NCI-H774 (cell line): ENCODE measurements at regions not wholly inside any gene's neighbourhood (a gene's known extent, or its start where the extent isn't known, plus 50 kb on each side); places are given as distances from the start of the nearest gene placed in this dataset.
A peak's percentile ranks its signal among the peaks of the same experiment; 100 is the strongest.

Experiments used
- DNase-seq: peaks from one replicate; lab custom pipeline; 2025; lab: John Stamatoyannopoulos, UW

- DNase-seq: no peak
These were observed 152.9 kb upstream of the NFIB start for GRCh38 chr9:14466828-14467227.

- DNase-seq: no peak
These were observed 152.5 kb upstream of the NFIB start for GRCh38 chr9:14466429-14466818.

DNA sequence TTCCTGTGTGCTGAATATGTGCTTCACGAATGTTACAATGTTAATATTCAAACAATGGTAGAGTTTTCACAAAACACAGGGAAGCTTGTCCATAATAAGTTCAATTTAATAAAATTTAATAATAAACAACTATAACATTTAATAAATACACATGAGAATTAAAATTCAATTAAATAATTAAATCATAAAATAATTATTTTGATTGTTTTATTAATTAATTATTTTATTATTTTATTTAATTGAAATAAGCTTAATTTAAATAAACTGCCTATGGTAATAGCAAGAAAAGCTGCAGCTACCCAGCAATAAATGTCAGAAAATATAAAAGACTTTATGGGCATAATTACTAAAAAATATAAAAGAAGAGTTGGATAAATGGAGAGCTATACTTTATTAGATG lies 149.0 kb upstream of the NFIB start:
- DNase-seq: no peak

DNA sequence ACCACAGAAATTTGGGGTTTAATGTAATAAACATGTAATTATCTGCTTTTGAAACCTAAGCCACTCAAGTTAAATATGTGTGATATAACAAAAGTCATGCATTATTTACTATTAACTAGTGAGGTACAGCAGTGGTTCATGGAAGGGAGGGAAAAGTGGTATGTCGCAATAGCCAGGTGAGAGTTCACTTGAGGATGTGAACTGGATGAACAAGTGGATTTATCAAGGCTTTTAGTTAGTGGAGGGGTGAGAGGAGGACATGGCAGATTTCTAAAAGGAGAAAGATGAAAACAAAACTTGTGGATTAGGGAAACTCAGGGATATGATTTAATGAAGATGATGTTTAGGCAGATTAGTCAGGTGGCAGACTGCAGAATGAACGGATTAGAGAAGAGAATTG lies 141.3 kb upstream of the NFIB start:
- DNase-seq: no peak

DNA sequence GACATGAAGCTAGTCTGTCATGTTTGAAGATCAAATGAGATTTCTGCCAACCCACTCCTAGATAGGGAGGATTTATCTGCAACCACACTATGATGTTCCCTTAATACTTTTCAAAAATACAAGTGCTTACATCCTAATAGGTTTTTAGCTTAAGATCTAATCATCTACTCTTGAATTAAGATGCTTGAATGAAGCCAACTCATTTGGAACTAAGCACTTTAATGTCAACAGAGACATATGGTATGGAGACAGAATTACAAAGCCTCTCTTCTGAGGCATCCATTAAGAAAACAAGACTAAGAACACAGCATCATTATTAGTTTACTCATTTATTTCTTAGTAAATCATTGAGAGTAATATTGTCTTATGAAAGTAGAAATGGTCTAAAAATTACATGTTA lies 139.3 kb upstream of the NFIB start:
- no peak for DNase-seq

DNA sequence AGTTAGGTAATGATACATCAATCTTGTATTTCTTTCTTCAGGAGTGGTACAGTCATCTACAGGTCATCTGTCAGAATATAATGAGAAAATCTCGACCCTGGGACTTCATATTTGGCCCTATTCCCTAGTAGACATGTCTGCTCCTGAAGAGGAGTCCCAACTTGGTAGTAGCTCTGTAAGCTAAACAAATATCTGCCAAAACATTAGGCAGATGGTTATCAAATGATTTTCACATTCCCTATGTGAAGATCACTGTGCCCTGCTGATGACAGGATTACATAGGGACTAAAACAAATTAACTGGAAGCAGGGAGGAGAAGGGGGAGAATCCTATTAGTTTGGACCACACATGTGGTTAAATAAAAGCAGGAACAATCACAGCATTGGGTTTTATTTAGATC lies 138.6 kb upstream of the NFIB start:
- peak; percentile 26 for DNase-seq

GRCh38 chr9:14451949-14452348 lies 138.0 kb upstream of the NFIB start:
- no peak for DNase-seq

DNA sequence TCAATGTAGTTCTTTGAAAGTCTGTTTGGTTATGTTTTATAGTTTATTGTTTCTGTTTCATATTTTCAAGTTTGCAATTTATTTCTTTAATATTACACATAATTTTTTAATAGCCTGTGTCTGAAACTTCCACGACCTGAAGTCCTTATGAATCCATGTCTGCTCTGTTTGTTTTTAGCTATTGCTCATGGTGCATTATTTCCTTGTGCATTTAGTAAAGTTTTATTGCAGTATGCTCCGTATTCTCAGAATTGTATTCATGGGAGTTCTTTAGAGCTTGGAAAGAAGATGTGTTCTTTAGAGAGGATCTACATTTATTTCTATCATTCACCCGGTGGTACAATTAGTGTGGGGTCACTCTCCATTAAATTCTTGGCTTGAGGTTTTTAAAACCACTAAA lies 133.2 kb upstream of the NFIB start:
- DNase-seq: no peak

GRCh38 chr9:14445946-14446345 lies 132.0 kb upstream of the NFIB start:
- DNase-seq: no peak

DNA sequence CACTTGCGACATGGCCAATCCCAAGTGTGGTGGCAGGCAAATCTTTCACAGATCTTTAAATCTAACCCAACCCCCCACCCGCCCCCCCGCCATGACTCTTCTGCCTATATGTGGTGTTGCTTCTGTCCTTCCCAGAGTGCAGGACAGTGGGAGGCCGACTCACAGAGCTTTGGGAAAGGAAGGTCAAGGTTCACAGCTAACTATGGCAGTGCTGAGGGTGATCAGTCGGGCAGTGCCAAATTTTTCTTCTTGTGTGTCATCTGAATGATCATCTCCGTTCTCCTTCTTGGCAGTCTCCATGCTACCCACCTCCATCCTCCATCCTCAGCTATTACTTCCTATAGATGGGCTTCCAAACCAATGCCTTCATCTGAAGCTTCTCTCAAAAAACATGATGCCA lies 129.0 kb upstream of the NFIB start:
- DNase-seq: no peak

DNA sequence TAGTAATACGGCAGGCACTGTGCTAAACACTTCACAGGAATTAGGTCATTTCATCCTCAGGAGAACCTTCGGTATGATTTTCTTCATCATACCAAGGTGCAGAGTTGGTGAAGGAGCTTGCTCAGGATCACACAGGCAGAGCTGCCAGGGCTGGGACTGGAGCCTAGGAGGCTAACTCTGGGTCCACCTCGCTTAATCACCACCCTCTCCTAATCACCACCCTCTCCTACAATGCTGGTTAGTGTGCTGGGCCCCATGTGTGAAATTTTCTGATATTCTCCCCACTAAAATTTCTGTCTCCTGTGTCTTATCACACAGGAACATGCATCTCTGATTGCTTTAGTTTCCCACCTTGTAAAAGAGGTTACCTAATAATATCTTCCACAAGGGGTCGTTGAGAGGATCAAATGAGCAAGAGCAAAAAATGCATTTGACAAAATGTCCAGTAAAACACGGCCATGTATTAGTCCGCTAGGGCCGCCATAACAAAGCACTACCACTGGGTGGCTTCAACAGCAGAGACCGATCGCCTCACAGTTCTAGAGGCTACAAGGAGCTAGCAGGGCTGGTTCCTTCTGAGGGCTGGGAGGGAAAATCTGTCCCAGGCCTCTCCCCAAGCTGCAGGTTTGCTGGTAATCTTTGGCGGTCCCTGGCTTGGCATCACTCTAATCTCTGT lies 128.2 kb upstream of the NFIB start:
- no peak for DNase-seq

- no peak for DNase-seq
These were observed 127.2 kb upstream of the NFIB start for GRCh38 chr9:14441115-14441514.

GRCh38 chr9:14440062-14440461 lies 126.1 kb upstream of the NFIB start:
- no peak for DNase-seq

DNA sequence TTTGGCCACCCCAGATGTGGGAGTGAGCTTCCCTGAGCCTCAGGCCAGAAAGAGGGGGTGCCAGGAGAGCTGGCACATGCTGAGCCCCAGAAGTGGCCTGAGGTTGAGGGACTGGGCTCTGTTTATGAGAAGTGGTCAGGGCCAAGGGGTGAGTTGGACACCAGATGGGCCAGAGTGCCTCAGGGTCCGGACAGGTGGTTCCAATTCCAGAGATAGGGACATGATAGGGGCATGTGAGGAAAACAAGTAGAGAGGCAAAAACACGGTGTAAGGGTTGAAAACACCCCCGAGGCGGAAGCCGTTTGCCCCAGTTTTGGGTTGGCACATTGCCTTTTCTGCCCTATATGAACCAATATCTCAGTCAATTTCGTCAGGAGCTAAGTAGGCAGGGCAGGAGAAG lies 125.6 kb upstream of the NFIB start:
- DNase-seq: no peak

DNA sequence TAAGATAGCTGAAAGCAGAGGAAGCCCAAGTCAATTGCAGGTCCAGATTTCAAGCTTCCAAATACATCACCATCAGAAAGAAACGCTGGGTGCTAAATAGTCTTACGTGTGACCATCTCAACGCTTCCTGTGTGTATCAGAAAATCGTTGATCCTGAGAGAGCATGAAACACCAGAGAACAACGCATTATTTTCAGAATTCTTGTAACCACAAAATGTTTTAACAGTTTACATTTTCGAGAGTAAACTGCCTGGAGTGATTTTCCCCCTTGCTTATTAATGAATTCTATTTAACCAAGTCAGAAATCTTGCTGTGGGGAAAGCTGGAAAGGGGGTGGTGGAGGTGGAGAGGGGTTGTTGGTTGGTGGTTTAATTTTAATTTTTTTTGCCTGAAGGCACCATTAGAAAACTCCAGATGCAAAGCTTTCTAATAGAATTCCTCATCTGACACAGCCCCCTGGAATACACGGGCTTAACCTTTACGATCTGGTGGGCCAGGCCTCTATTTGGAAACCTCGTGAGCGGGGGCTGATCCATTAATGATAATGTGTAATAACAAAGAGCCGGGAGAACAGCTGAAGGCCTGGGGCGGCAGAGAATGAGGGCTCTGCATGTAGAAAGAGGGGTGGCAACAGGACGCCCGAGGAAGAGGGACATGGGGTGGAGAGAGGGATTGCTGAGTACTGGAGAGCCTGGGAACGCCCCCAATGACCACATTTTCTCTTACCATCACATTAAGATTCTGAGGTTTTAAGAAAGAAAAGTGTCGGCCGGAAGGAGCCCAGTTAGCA lies 124.5 kb upstream of the NFIB start:
- DNase-seq: no peak

- DNase-seq: no peak
These were observed 123.7 kb upstream of the NFIB start for GRCh38 chr9:14437354-14438231.

DNA sequence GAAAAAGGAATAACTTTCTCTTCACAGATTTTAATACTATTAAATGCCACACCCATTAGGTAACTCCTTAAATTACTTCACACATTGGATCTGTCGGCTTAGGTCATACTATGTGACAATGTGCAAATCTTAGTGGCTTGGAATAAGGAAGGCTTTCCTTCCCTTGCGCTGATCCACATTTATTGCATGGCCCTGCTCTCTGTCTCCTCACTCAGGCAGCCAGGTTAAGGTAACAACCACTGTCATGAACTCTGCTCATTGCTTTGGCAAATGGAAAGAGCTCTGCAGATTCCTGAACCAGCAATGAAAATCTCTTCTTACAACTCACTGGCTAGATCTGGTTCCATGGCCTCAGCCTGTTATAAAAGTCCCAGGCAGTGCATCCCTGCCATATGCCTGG lies 121.9 kb upstream of the NFIB start:
- DNase-seq: no peak

GRCh38 chr9:14434971-14435718 lies 121.2 kb upstream of the NFIB start:
- DNase-seq: no peak

DNA sequence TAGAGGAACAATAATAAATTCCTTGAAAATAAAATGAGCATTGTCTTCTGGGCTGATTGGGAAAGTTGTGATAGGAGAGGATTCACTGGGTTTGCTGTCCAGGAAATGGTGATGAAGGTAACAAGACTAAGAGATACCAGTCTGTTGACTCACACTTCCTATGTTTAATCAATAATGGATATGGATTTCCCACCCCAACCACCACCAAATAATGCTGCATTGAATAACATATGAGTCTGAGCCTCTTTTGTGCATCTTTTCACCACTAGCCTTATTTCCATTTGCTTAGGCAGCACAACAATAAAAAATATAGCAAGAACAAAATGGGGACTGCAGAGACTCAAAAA lies 120.2 kb upstream of the NFIB start:
- no peak for DNase-seq

- DNase-seq: peak; percentile 56
These were observed 119.6 kb upstream of the NFIB start for GRCh38 chr9:14433351-14434157.

GRCh38 chr9:14432666-14433350 lies 118.9 kb upstream of the NFIB start:
- no peak for DNase-seq
